SK-N-SH (cell line): ENCODE measurements at regions not wholly inside any gene's neighbourhood (a gene's known extent, or its start where the extent isn't known, plus 50 kb on each side); places are given as distances from the start of the nearest gene placed in this dataset.

Experiments
- CTCF ChIA-PET: fragments of 300-600, 350-600 bp; formaldehyde crosslinking; extraction: SDS; loops from one replicate; lab custom pipeline; 2021; lab: Yijun Ruan, JAX
- POLR2A ChIA-PET: fragments of 350-600 bp; sonication (Branson Sonifier 250); formaldehyde crosslinking; extraction: SDS; loops from one replicate; lab custom pipeline; 2020; ENCODE audit warnings: antibody characterized with exemption, inconsistent platforms; lab: Yijun Ruan, JAX
- DNase-seq: peaks from one replicate; pipeline ENCODE4 v3.0.0; 2012
- H2AFZ ChIP-seq: fragments of 200-600 bp; sonication (generic); 2 replicates; pipeline ENCODE4 v1.8.1; 2016; ENCODE audit warnings: antibody characterized with exemption, mild to moderate bottlenecking, low read depth
- H3F3A ChIP-seq: fragments of 200-600 bp; sonication (generic); replicated peaks from 2 replicates; pipeline ENCODE3; 2016; ENCODE audit warnings: antibody characterized with exemption, mild to moderate bottlenecking; ENCODE audit not compliant: insufficient read depth
- H3K27ac ChIP-seq, 2 experiments: fragments of 200-500 bp in 1 of 2; fragments of 200-600 bp in 1 of 2; sonication (Bioruptor generic) in 1 of 2; sonication (generic), shearing (Covaris generic) in 1 of 2; 2 replicates each; pipeline versions ENCODE4 v1.5.1 to v1.6.1; 2014 to 2016; ENCODE audit warnings: low read depth in 2 of 2, inconsistent platforms in 1 of 2, low read length in 1 of 2, mild to moderate bottlenecking in 1 of 2, mixed read lengths in 1 of 2
- H3K27me3 ChIP-seq: fragments of 200-600 bp; sonication (generic), shearing (Covaris generic); 2 replicates; pipeline ENCODE4 v1.6.1; 2016; ENCODE audit warnings: mixed run types; ENCODE audit not compliant: insufficient read depth
- H3K36me3 ChIP-seq, 2 experiments: fragments of 200-500 bp in 1 of 2; fragments of 200-600 bp in 1 of 2; sonication (Bioruptor generic) in 1 of 2; sonication (generic) in 1 of 2; replicated peaks in 1 of 2; 2 replicates each; pipeline versions ENCODE3 to v1.5.1; 2014 to 2016; ENCODE audit warnings: low read length in 1 of 2, mild to moderate bottlenecking in 1 of 2; ENCODE audit not compliant: insufficient read depth in 2 of 2, control insufficient read depth in 1 of 2
- H3K4me1 ChIP-seq, 2 experiments: fragments of 200-500 bp in 1 of 2; fragments of 200-600 bp in 1 of 2; sonication (Bioruptor generic) in 1 of 2; sonication (generic), shearing (Covaris generic) in 1 of 2; 2 replicates each; pipeline versions ENCODE4 v1.5.1 to v1.6.1; 2014 to 2016; ENCODE audit warnings: low read depth in 1 of 2, low read length in 1 of 2, mixed run types in 1 of 2; ENCODE audit not compliant: insufficient read depth in 2 of 2, control insufficient read depth in 1 of 2
- H3K4me2 ChIP-seq: fragments of 200-600 bp; sonication (generic), shearing (Covaris generic); 2 replicates; pipeline ENCODE4 v1.6.1; 2017; ENCODE audit warnings: mixed run types
- H3K4me3 ChIP-seq, 2 experiments: fragments of 200-500 bp in 1 of 2; fragments of 200-600 bp in 1 of 2; sonication (Bioruptor generic) in 1 of 2; sonication (generic), shearing (Covaris generic) in 1 of 2; 2 replicates each; pipeline versions ENCODE4 v1.5.1 to v1.8.1; 2014 to 2016; ENCODE audit warnings: low read depth in 2 of 2, inconsistent platforms in 1 of 2, low read length in 1 of 2, mild to moderate bottlenecking in 1 of 2, mixed read lengths in 1 of 2, moderate library complexity in 1 of 2
- H3K79me2 ChIP-seq: fragments of 200-600 bp; sonication (generic); 2 replicates; pipeline ENCODE4 v1.8.1; 2017; ENCODE audit warnings: mild to moderate bottlenecking; ENCODE audit not compliant: insufficient read depth
- H3K9ac ChIP-seq: fragments of 200-600 bp; sonication (generic); 2 replicates; pipeline ENCODE4 v1.6.1; 2017; ENCODE audit warnings: mixed run types
- H3K9me2 ChIP-seq: fragments of 200-600 bp; sonication (generic); 2 replicates; pipeline ENCODE4 v1.6.1; 2017; ENCODE audit warnings: mixed run types
- H3K9me3 ChIP-seq: fragments of 200-600 bp; sonication (generic); 2 replicates; pipeline ENCODE4 v1.6.1; 2017; ENCODE audit warnings: mixed run types, mild to moderate bottlenecking, moderate library complexity
- H4K20me1 ChIP-seq: fragments of 200-600 bp; sonication (generic); 2 replicates; pipeline ENCODE4 v1.6.1; 2017; ENCODE audit warnings: mild to moderate bottlenecking, mixed run types; ENCODE audit not compliant: insufficient read depth
- CHD2 ChIP-seq: fragments of 150-350 bp; IDR thresholded peaks from 2 replicates; pipeline ENCODE4 v1.6.1; 2018; ENCODE audit warnings: low read length; ENCODE audit not compliant: partially characterized antibody
- EP300 ChIP-seq, 2 experiments: IDR thresholded peaks; 2 replicates each; pipeline versions ENCODE4 v1.4.0 to v1.6.1; 2012; ENCODE audit warnings: borderline replicate concordance in 1 of 2, low read depth in 1 of 2, low read length in 1 of 2
- FOSL2 ChIP-seq: IDR thresholded peaks from 2 replicates; pipeline ENCODE4 v1.4.0; 2012; ENCODE audit warnings: low read depth, mild to moderate bottlenecking, moderate library complexity, borderline replicate concordance
- GABPA ChIP-seq: IDR thresholded peaks from 2 replicates; pipeline ENCODE4 v1.4.0; 2012; ENCODE audit warnings: low read depth, mild to moderate bottlenecking
- MAX ChIP-seq: IDR thresholded peaks from 2 replicates; pipeline ENCODE4 v1.4.0; 2012; ENCODE audit warnings: low read depth
- MEF2A ChIP-seq: IDR thresholded peaks from 2 replicates; pipeline ENCODE4 v1.4.0; 2012; ENCODE audit warnings: low read depth, borderline replicate concordance
- RAD21 ChIP-seq: IDR thresholded peaks from 2 replicates; pipeline ENCODE4 v1.6.1; 2012; ENCODE audit warnings: mild to moderate bottlenecking, low read length
- SMC3 ChIP-seq: IDR thresholded peaks from 2 replicates; pipeline ENCODE4 v1.6.1; 2012; ENCODE audit warnings: low read depth, low read length, improper control_type of control experiment
- TAF1 ChIP-seq: IDR thresholded peaks from 2 replicates; pipeline ENCODE4 v1.6.1; 2012; ENCODE audit warnings: low read depth, mild to moderate bottlenecking, low read length, moderate library complexity, borderline replicate concordance
- TCF12 ChIP-seq: IDR thresholded peaks from 2 replicates; pipeline ENCODE4 v1.4.0; 2012
- TEAD4 ChIP-seq: IDR thresholded peaks from 2 replicates; pipeline ENCODE4 v1.4.0; 2012; ENCODE audit warnings: mild to moderate bottlenecking, borderline replicate concordance; ENCODE audit not compliant: insufficient read depth
- USF1 ChIP-seq: IDR thresholded peaks from 2 replicates; pipeline ENCODE4 v1.4.0; 2012; ENCODE audit warnings: low read depth, borderline replicate concordance
- USF2 ChIP-seq: fragments of 150-350 bp; IDR thresholded peaks from 2 replicates; pipeline ENCODE4 v1.6.1; 2017; ENCODE audit warnings: antibody characterized with exemption, low read length, low read depth, borderline replicate concordance
- YY1 ChIP-seq: IDR thresholded peaks from 2 replicates; pipeline ENCODE4 v1.4.0; 2012; ENCODE audit warnings: low read depth, mild to moderate bottlenecking
- WGBS: methylation state at CpG from one replicate; pipeline ENCODE4 v1.1.6; 2017; ENCODE audit warnings: low lambda C conversion rate; 5-methylcytosine and 5-hydroxymethylcytosine counted together
- TF ChIP-seq, protein P1 (sequence below): IDR thresholded peaks from 2 replicates; pipeline ENCODE4 v1.4.0; 2012; ENCODE audit warnings: low read depth, borderline replicate concordance

- TF ChIP-seq, protein P1, sequence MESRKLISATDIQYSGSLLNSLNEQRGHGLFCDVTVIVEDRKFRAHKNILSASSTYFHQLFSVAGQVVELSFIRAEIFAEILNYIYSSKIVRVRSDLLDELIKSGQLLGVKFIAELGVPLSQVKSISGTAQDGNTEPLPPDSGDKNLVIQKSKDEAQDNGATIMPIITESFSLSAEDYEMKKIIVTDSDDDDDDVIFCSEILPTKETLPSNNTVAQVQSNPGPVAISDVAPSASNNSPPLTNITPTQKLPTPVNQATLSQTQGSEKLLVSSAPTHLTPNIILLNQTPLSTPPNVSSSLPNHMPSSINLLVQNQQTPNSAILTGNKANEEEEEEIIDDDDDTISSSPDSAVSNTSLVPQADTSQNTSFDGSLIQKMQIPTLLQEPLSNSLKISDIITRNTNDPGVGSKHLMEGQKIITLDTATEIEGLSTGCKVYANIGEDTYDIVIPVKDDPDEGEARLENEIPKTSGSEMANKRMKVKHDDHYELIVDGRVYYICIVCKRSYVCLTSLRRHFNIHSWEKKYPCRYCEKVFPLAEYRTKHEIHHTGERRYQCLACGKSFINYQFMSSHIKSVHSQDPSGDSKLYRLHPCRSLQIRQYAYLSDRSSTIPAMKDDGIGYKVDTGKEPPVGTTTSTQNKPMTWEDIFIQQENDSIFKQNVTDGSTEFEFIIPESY: no peak
- TF ChIP-seq MAX: no peak
Measured at GRCh38 chr14:89058697-89059096, 234.2 kb downstream of the TTC8 start (continued).

- H2AFZ ChIP-seq: no peak overlapping the region
- no peak overlapping the region for H3K9ac ChIP-seq
- no peaks in the 10 kb centered on the region for H3K4me1 ChIP-seq
- POLR2A ChIA-PET: no interaction called here
- no peaks in the 10 kb centered on the region for H4K20me1 ChIP-seq
- no peaks in the 10 kb centered on the region for H3K79me2 ChIP-seq
- no peak overlapping the region for H3K4me2 ChIP-seq
- H3K4me3 ChIP-seq: no peak overlapping the region
- DNase-seq: no peak
- H3F3A ChIP-seq: no peaks in the 10 kb centered on the region
- no peak overlapping the region for H3K27ac ChIP-seq
- no peaks in the 10 kb centered on the region for H3K36me3 ChIP-seq
- no peaks in the 10 kb centered on the region for H3K27me3 ChIP-seq
- CTCF ChIA-PET: no interaction called here
- TF ChIP-seq, protein P1: no peak
- TF ChIP-seq EP300 (IDR thresholded peaks at IDR 0.05; ENCODE audit: borderline replicate concordance in 1 of 2, low read depth in 1 of 2, low read length in 1 of 2) (no peak), SMC3 (no peak), MAX (no peak)
- TF ChIP-seq, all 33 proteins: peak for 0
- Histone ChIP-seq H3K9me2 (no peaks in the 10 kb centered on the region), H3K9me3 (no peaks in the 10 kb centered on the region)
Measured at GRCh38 chr14:89060191-89060590, 235.7 kb downstream of the TTC8 start.

DNA sequence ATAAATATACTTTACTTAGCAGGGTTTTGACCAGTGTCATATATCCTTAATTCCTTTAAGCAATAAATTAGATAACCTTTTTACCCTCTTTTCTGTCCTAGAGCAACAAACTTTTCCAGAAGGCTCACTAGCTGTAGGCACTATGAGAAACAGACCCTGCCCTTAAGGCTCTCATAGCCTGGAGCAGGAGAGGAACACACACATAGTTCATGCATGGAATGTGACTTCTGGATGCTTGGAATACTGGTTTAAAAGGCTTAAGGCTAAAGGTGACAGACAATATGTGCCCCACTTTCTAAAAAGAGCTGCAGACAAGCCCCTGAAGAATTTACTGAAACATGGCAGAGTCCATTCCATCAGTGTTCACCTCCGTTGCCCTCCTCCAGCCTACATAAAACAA, 237.2 kb downstream of the TTC8 start:
- H3K9me3 ChIP-seq: no peaks in the 10 kb centered on the region
- TF ChIP-seq GABPA (no peak), CHD2 (no peak), MEF2A (no peak), YY1 (no peak), RAD21 (no peak), FOSL2 (no peak), USF1 (no peak), EP300 (IDR thresholded peaks at IDR 0.05; ENCODE audit: borderline replicate concordance in 1 of 2, low read depth in 1 of 2, low read length in 1 of 2) (no peak), TEAD4 (no peak), TCF12 (no peak), TAF1 (no peak), USF2 (no peak)
- TF ChIP-seq, protein P1: no peak
- no peak overlapping the region for H3K27ac ChIP-seq
- no peak for DNase-seq
- WGBS: 40% methylated on average over 1 of the region's 1 CpG
- H3K27me3 ChIP-seq: no peaks in the 10 kb centered on the region
- ChIA-PET POLR2A (no interaction called here), CTCF (no interaction called here)
- H3K36me3 ChIP-seq: no peaks in the 10 kb centered on the region
- H3K9ac ChIP-seq: no peak overlapping the region
- no peak overlapping the region for H2AFZ ChIP-seq
- H3K79me2 ChIP-seq: no peaks in the 10 kb centered on the region
- no peak overlapping the region for H3K4me3 ChIP-seq
- H3F3A ChIP-seq: no peaks in the 10 kb centered on the region
- no peaks in the 10 kb centered on the region for H3K4me1 ChIP-seq
- H3K4me2 ChIP-seq: no peak overlapping the region
- no peaks in the 10 kb centered on the region for H3K9me2 ChIP-seq
- H4K20me1 ChIP-seq: no peaks in the 10 kb centered on the region
